Gastrocnemius medialis (tissue), 4 donors: ENCODE measurements at regions not wholly inside any gene's neighbourhood (a gene's known extent, or its start where the extent isn't known, plus 50 kb on each side); places are given as distances from the start of the nearest gene placed in this dataset.

Source experiments
- POLR2A ChIP-seq, 2 donors: fragments of 450-650 bp; IDR thresholded peaks; one replicate each; pipeline ENCODE4 v1.6.1; 2017; ENCODE audit warnings: antibody characterized with exemption in 2 of 2, mild to moderate bottlenecking in 2 of 2, moderate library complexity in 2 of 2
- TF ChIP-seq, protein P1 (sequence below), 5 experiments: fragments of 450-650 bp in 3 of 5; fragments of 200-600 bp in 2 of 5; sonication (generic) in 2 of 5; IDR thresholded peaks in 4 of 5; conservative IDR thresholded peaks in 1 of 5; 1 replicate in 4 of 5; 2 replicates in 1 of 5; pipeline ENCODE4 v1.5.1; 2016 to 2019; ENCODE audit warnings: antibody characterized with exemption in 5 of 5, mild to moderate bottlenecking in 3 of 5, moderate library complexity in 3 of 5

DNA sequence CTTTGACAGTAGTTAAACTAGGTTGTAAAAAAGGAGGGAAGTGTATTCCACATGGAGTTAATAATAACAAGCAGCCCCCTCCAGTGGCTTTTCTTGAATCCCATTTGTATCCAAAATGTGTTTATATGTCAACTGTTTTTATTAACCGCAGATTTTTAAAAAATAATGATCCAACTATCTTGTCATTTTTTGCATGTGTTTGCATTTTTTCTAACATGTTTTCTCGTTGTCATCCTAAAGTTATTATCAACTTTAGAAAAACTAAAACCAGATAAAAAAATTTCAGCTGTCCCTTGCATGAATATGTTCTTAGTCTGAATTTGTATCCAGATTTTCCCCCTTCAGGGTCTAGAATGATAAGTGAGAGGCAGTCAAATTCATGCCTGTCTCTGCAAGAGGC lies 1063.3 kb downstream of the BCL11A start:
- TF ChIP-seq, protein P1, sequence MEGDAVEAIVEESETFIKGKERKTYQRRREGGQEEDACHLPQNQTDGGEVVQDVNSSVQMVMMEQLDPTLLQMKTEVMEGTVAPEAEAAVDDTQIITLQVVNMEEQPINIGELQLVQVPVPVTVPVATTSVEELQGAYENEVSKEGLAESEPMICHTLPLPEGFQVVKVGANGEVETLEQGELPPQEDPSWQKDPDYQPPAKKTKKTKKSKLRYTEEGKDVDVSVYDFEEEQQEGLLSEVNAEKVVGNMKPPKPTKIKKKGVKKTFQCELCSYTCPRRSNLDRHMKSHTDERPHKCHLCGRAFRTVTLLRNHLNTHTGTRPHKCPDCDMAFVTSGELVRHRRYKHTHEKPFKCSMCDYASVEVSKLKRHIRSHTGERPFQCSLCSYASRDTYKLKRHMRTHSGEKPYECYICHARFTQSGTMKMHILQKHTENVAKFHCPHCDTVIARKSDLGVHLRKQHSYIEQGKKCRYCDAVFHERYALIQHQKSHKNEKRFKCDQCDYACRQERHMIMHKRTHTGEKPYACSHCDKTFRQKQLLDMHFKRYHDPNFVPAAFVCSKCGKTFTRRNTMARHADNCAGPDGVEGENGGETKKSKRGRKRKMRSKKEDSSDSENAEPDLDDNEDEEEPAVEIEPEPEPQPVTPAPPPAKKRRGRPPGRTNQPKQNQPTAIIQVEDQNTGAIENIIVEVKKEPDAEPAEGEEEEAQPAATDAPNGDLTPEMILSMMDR (IDR thresholded peaks at IDR 0.05 in 4 of 5, conservative IDR thresholded peaks at IDR 0.05 in 1 of 5): no peak
- TF ChIP-seq POLR2A (IDR thresholded peaks at IDR 0.05): no peak
